HG03469 (cell line): ENCODE measurements at regions not wholly inside any gene's neighbourhood (a gene's known extent, or its start where the extent isn't known, plus 50 kb on each side); places are given as distances from the start of the nearest gene placed in this dataset.

ENCODE experiments used
- ATAC-seq: cut with Tn5 transposase; IDR thresholded peaks from one replicate; pipeline ENCODE4 v1.9.1; 2021; ENCODE audit warnings: mild to moderate bottlenecking, moderate library complexity, moderate number of reproducible peaks; ENCODE audit not compliant: unreplicated experiment

DNA sequence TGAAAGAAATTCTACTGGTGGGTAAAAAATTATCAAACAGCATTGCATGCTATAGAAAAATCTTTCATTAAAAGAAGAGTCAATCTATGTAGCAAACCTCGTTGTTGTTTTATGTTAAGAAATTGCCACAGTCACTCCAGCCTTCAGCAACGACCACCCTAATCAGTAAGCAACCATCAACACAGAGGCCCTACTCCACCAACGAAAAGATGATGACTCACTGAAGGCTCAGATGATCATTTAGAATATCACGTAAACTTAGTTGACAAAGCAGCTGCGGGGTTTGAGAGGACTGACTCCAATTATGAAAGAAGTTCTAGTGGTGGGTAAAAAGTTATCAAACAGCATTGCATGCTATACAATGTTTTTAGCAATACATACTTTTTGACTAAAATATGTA lies 242.6 kb downstream of the DRD1 start:
- no peak for ATAC-seq

DNA sequence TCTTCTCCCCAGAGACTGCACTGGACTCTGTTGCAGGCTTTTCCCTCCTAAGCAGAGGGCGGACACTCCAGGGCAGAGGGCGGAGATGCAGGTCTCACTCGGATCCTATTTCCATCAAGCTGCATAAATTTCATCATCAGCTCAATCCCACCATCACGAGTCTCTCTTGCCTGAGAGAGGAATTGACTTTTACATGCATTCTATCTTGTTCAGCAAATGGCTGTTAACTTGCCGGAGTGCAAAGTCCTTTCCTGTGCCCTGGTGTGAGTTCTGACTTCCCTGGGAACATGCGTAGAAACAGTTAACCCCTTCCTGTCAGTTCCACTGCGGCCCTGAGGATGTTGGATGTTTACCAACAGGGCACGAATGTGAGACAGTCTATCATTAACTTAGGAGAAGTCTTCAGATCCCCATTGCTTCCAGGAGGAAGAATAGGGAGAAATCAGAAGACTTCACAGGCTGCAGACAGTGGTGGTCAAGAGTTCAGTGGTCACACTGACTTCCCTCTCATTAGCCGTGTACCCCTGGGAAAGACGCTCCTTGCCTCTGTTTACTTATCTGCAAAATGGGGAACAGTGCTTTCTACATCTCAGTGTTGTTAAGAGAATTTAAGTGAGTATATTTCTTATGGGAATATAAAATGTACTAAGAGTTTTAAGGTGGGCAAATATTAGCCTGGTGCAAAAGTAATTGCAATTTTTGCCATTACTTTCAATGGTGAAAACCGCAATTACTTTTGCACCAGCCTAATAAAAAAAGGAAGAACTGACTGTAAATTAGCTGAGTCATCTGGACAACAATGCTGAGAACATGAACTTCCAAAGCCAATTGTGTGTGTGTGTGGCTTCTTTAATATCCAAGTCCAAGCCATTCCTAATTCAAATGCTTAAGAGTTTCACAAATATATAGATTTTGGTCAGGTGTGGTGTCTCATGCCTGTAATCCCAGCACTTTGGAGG lies 248.0 kb downstream of the DRD1 start:
- ATAC-seq, result no peak

DNA sequence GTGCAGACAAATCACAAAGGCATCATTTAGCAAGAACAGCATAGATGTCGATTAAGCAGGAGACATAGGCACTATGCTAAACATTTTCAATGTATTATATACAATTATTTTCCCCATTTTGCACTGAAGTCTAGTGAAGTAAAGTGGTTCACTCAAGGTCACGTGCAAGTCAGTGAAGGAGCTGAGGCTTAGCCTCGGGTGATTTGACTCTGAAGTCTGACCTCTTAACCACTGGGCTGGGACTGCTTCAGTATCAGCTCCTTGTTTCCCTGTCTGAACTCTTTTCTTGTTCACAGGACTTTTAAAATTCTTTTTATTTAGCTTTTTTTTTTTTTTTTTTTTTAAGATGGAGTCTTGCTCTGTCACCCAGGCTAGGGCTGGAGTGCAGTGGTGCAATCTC lies 262.7 kb downstream of the DRD1 start:
- ATAC-seq, result no peak

DNA sequence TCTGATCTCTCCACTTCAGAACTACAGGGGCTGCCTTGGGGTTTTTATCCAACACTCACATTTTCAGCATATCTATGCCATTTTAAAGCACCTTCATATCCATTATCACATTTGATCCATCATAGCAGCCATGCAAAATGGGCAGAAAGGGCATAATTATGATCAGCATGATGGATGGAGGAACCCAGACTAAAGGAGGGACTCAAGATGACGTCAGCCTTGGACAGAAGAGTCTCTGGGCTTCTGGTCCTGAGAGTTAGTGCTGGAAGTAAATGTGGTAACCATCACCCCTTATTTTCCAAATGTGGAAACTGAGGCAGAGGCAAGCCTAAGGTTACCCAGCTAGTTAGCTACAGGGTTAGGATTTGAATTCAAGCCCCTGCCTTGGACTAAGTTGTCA lies 273.1 kb downstream of the DRD1 start:
- no peak for ATAC-seq

DNA sequence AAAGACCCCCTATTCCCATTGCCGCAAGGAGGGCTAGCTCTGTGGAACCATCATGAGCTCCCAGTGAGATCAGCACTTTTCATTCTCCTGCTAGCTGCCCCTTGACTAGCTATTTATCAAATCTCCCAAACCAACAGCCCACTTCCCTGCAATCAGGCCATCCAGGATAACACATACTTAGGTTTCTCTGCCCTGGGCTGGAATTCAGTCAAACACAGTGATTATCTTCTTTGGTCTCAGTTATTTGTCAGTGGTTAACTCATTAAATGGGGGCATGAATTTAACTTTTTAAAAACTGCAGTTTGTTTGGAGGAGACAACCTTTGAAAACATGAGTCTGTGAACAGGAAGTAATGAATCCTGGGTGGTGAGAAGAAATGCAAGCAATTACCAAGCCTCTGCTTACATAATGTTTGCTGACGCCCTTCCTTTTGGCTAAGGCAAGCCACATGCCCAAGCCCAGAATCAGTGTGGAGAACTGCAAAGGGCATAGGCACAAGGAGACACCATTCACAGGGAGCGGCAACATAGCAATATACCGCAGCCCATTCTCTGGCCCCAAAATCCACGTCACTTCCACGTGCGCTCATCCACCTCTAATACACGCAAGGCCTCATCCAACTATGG lies 275.0 kb downstream of the DRD1 start:
- ATAC-seq, result no peak

DNA sequence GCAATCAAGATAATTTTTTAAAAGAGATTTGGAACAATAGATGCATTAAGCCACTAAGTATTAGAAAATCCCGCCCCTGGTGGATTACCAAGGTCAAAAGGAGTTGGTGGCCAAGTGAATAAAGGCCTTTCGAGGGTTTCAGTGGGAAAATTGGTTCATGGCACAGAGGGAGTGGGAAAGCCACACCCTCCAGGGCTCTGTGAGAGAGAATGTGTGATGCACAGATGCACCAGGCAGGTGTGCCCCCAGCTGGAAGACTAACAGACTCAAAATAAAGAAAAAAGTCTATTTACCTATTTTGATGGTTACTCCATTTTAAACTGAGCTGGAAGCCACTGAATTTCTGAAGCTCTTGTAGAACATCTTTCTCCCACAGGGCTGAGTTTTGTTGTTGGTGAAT lies 278.0 kb downstream of the DRD1 start:
- ATAC-seq, result no peak

DNA sequence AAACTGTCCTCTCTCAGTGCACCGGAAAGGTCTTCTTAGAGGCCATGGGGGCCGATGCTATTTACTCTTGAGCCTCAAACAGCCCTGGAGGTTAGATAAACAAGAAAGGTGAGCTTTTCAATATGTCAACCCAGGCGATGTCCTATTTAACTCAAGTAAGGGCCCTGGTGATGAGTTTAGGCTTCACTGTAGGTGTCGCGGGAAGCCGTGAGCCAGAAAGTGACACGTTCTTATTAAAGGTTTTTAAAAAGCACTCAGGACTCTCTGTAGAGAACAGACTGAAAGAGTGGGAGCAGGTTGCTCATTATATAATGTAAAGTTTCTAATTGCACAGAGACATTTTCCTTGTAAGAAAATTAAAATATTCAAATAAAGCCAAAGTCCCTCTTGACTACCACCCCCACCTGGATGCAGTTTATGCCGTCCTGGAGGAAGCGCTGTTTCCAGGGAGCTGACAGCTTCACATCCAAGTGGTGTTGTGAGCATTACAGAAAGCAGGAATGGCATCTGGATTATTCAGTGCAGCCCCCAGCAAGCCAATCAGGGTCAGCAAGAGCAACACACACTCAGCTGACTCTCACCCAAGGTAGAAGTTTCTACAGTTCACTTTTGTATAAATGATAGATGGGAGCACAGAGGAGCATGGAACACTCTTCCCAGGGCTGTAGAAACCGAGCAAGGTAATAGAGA lies 280.3 kb downstream of the DRD1 start:
- ATAC-seq, result no peak

DNA sequence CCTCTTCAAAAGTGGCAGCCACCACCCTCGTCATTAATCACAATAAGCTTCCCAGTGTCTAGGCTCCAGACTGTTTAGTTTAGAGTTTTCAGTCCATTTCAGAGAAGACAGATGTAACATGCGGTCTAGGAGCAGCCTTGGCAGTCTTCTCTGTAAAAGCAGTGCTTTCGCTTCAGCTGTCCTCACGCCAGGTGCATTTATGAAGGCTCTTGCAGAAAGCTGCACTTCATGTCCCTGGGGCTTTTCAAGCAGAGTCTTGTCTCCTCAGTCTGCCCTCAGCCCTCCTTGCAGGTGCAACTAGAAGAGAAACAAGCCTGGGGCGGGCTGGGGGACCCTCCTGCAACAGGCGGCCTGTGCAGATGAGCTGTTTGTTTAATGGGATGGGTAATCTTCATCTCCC lies 281.9 kb downstream of the DRD1 start:
- no peak for ATAC-seq

DNA sequence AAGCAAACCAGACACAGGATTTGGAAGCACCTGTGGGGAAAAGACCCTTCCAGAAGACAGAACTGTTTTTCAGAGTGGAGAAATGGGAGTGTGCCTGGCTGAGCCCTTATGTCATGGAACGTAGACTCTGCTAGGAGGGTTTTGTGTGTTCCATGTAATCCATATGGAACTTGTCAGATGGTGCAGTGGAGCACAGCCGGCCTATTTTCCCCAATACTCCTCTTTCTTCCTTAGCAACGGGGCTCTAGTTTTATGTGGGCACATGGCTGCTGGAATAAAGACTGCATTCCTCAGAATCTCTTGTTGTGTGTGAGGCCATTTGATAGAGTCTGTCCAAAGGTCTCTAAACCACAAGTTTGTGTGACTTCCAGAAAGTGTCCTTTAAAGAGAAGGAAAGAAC lies 284.0 kb downstream of the DRD1 start:
- no peak for ATAC-seq

DNA sequence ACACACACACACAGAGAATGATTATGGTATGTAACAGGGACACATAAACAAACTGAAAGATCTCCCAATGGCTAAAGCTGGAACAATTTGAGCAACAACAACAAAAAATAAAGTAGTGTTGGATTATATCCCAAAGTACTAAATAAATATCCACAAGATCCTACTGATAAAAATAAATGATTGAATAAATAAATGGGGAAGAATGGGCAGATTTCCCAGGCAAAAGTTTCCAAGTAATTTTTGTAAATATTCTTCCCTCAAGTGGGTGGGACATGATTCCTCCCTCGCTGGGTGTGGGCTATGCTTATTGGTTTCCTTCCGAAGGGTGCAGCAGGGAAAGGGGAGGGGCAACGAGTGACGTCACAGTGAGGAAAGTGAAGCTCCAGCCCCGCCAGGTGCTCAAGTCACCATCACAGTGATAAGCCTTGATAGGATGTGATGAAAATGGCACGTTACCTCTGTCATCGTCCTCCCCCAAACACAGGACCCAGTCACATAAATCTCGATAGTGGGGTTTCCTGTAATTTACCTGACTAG lies 295.3 kb downstream of the DRD1 start:
- no peak for ATAC-seq

DNA sequence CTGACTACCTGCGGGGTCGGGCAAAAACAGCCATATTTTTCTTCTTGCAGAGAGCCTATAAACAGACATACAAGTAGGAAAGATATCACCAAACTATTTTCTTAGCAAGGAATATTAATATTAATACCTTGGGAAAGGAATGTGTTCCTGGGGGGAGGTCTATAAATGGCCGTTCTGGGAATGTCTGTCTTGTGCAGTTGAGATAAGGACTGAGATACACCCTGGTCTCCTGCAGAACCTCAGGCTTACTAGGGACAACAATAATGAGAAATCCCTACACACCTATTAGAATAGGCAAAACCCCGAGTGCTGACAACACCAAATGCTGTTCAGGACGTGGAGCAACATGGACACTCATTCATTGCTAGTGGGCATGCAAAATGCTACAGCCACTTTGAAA lies 297.2 kb downstream of the DRD1 start:
- ATAC-seq, result no peak

DNA sequence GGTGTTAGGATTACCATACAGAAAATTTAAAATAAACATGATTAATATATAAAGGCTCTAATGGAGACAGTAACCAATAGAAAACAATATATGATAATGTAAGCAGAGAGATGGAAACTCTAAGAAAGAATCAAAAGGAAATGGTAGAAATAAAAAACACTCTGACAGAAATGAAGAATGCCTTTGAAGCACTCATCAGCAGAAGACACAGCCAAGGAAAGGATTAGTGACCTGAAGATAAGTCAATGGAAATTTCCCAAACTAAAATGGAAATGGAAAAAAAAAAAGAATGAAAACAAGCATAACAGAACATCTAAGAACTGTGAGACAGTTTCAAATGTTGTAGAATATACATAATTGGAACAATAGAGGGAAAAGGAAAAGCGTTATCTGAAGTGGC lies 302.6 kb downstream of the DRD1 start:
- no peak for ATAC-seq

DNA sequence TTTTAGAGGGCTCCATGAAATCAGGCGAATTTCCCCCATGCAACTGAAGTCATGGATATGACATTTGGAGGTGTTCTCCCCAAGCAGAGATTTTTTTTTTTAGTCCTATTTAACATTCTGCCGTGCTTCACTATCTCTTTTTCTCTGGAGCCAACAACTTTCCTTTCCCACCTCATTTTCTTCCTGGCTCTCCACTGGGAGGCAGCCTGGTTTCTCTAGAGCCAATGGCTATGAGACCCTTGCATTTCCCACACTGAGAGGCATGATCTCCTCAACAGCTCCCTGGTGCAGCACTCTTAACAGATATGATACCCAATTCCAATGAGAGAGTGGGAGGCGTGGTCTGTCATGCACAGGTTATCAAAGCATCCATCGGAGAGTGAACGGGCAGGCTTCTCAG lies 310.8 kb downstream of the DRD1 start:
- ATAC-seq, result no peak

DNA sequence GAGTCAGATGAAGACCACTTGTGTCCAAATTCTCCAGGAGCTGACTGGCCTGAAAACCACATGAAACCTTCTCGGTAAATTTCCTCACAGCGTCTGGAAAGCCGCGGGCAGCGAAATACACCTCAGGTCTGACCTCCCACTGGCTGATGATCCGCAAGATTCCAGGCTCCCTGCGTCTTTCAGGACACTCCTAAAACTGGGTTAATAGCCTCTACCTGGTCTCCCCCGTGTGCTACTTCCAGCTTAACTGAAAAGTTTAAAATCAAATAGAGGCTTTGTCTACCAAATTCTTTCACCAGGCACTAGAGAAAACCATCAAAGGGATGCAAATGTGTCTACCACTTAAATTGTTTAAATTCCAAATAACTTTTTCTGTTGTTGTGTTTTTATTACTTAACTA lies 312.6 kb downstream of the DRD1 start:
- no peak for ATAC-seq

DNA sequence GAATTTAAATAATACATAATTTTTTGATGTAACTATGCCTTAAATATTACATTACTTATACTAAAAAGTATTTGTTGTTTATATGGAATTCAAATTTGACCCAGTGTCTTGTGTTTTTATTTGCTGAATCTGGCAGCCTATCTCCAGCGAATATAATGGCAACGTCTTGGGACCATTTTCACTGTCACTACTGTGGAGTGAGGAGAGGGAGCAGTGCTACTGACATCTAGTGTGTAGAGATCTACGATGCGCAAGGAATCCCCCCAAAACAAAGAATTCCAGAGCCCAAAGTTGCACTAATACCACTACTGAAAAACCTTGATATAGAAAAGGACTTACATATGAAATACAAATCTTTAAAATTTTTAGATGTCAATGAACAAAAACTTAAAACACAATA lies 314.4 kb downstream of the DRD1 start:
- ATAC-seq, result no peak

DNA sequence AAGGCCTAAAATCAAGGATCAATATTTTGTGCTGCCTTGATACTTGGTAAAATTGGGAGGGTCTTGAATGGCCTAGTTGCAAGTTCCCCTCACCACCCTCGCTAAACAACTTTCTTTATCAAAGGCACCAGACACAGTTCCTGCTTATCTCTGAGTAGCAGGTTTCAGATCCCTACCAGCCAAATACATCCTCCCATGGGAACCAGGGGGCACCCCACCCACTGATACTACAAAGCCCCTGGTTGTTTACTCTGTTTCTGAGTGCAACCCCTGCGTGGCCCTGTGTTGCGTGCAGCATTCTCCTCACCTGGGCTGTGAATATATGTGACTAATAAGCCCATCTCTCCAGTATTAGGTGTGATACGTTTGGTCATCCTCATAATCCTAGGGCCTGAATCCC lies 314.9 kb downstream of the DRD1 start:
- ATAC-seq, result no peak

DNA sequence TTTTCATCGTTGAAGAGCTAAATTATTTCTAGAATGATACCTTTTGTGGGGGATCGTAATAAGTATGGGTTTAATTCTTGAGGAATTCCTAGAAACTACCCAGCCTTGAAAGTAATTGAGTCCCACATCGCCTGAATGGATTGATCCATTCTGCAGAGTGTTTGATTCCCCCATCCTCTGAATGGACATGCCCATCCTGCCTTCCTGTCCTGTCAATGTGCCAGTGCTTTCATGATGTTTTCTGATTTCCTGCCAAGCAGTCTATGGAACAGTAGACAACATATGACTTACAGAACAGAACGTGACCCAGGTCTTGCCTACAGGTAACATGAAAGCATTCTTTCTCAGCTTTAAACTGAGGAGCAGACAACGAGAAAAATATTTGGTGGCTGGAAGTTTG lies 319.2 kb downstream of the DRD1 start:
- ATAC-seq, result no peak

DNA sequence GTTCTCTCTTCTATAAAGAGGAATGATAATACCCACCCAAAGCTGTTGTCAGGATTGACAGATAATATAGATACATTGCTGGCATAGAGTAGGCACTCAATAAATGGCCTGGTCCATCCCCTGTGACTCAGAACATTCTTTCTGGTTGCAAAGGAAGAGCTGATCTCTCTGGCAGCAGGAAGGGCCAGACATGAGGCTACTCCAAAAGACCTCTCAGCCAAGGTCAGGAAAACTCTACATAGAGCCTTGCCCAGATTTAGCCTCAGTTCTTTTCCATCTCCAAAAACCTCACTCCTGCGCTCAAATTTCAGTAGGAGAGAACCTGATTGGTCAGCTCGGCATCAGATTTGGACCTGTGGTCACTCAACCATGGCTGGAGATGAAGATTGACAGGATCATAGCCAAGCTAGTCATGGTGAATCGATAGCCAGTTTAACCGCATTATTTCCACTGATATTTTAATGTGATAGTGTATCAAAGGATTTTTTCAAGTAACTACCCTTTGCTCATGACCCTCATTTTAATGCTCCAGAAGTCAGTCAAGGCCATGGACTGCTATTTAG lies 319.6 kb downstream of the DRD1 start:
- no peak for ATAC-seq

DNA sequence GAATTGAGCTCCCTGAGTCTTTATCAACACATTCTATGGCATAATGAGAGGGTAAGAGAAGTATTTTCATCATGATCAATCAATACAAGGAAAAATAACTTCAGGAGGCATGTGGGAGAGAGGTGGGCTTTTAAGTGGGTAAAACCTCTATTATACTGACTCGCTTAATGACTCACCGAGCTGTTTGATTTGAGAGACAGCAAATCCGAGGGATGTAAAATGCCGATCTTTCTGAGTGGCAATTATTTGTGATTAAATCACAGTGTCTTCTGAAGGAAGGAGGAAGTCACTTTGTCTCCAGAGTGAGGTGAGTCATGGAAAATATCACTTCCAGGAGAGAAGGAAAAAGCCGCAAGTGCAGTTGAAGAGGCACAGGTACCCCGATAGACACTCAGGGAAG lies 320.4 kb downstream of the DRD1 start:
- ATAC-seq, result no peak

DNA sequence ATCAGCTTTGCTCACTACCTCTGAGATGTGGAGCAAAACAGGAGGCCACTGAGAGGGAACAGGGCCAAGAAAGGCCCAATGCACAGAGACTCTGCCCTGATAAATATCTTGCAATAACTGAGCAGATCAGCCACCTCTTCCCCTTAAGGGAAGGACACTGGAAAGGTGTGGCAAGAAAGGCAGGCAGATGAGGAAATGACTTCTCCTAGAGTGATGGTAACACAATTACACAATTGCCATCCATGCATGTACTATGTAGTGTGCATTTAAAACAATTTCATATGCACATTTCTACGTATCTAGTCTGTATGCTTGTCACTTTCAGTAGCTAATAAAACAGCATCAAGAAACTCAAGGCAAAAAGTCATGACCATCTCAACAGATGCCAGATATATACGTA lies 322.5 kb downstream of the DRD1 start:
- no peak for ATAC-seq

DNA sequence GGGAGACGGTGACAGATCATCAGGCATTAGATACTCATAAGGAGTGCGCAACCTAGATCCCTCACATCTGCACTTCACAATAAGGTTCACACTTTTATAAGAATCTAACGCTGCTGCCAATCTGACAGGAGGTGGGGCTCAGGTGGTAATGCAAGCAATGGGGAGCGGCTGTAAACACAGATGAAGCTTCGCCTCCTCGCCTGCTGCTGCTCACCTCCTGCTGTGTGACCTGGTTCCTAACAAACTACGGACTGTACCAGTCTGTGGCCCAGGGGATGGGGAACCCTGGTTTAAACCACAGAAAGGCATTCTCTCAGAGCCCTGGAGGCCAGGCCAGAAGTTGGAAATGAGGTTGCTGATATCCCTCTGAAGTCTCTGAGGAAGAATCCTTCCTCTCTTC lies 323.6 kb downstream of the DRD1 start:
- ATAC-seq, result no peak
